ENCODE measurements at regions not wholly inside any gene's neighbourhood (a gene's known extent, or its start where the extent isn't known, plus 50 kb on each side); places are given as distances from the start of the nearest gene placed in this dataset.

DNA sequence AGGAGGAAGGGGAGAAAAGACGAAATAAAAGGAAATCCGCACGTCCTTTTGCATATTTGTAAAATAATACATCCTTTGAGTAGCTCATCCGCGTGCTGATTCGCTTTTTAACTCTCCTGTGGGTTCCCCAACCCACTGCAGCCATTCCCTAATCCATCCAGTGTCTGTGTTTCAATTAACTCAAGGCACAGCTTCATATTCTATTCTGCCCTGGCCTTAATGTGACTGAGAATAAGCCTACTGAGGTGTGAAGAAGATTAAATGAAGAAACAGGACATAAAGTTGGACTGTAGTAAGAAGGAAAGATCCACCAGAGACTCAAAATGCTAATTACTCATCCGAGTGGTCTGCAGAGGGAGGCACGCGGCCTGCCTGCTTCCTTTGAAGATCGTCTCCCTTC is 161.4 kb upstream of the SH3BP4 start:
- no peak overlapping the region for H3K4me2 ChIP-seq (ENCODE audit: extremely low read depth, insufficient read depth, low read length)
- peaks cover 4% of the 10 kb centered on the region for H3K27me3 ChIP-seq (ENCODE audit: control insufficient read depth, insufficient read depth, low read length)
- no peaks in the 10 kb centered on the region for H4K20me1 ChIP-seq (ENCODE audit: control insufficient read depth, extremely low read depth, insufficient read depth, low read length)
- H3K79me2 ChIP-seq (ENCODE audit: control insufficient read depth, insufficient read depth, low read length): no peaks in the 10 kb centered on the region
- no peaks in the 10 kb centered on the region for H3K4me1 ChIP-seq (ENCODE audit: control insufficient read depth, extremely low read depth, insufficient read depth, low read length)
- H3K9me3 ChIP-seq (ENCODE audit: control insufficient read depth, insufficient read depth, low read depth, low read length): no peaks in the 10 kb centered on the region
- H2AFZ ChIP-seq (ENCODE audit: low read length): no peak overlapping the region
- H3K9ac ChIP-seq (ENCODE audit: insufficient read depth, low read length): no peak overlapping the region
- H3K4me3 ChIP-seq (replicated peaks in 1 of 4; ENCODE audit: control extremely low read depth in 1 of 4, insufficient read depth in 1 of 4, low read depth in 3 of 4, low read length in 4 of 4): no peak overlapping the region
- H3K27ac ChIP-seq (ENCODE audit: insufficient read depth, low read length): no peak overlapping the region
- no peaks in the 10 kb centered on the region for H3K36me3 ChIP-seq (ENCODE audit: control insufficient read depth, insufficient read depth, low read length)
- DNase-seq (ENCODE audit: low read depth in 2 of 2): no peak
- no peak for TF ChIP-seq EZH2 (IDR thresholded peaks at IDR 0.05; ENCODE audit: low read length, missing control alignments)
- TF ChIP-seq, protein P1, sequence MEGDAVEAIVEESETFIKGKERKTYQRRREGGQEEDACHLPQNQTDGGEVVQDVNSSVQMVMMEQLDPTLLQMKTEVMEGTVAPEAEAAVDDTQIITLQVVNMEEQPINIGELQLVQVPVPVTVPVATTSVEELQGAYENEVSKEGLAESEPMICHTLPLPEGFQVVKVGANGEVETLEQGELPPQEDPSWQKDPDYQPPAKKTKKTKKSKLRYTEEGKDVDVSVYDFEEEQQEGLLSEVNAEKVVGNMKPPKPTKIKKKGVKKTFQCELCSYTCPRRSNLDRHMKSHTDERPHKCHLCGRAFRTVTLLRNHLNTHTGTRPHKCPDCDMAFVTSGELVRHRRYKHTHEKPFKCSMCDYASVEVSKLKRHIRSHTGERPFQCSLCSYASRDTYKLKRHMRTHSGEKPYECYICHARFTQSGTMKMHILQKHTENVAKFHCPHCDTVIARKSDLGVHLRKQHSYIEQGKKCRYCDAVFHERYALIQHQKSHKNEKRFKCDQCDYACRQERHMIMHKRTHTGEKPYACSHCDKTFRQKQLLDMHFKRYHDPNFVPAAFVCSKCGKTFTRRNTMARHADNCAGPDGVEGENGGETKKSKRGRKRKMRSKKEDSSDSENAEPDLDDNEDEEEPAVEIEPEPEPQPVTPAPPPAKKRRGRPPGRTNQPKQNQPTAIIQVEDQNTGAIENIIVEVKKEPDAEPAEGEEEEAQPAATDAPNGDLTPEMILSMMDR (conservative IDR thresholded peaks at IDR 0.05 in 1 of 2, IDR thresholded peaks at IDR 0.05 in 1 of 2; ENCODE audit: low read depth in 1 of 2, low read length in 2 of 2): no peak

DNA sequence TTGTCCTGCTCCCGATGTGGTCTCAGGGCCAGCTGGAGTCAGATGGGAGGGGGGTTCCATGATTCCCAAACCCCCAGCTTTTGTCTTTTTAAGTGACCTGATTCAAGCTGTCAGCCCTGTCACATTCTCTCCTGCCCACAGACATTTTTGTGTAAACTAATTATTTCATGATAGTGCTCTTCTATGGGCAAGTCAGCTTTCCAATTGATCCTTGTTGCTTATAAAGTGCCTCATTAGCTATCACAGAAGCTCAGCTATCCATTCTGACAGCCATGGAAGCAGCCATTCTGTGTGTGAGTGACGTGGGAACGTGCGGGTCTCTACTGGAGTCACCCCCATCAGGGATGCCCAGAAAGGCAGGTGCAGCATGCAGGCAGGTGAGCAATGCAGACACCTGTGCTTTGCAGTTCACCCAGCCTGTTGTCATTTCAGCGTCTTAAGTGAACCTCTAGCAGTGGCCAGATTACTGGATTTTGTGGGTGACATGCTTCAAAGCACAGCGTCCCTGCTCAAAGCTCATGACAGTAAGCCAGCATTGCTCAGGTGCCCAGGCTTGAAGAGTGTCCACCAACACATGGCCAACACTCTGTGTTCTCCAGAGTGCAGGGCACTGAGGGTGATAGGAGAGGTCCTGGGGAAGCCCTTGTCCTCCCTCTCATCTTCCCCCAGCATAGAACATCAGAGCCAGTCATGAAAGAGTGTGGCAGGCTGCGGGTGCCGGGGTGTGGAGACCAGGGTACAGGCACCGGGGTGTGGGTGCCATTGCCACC is 162.1 kb upstream of the SH3BP4 start:
- H3K79me2 ChIP-seq (ENCODE audit: control insufficient read depth, insufficient read depth, low read length): no peaks in the 10 kb centered on the region
- no peaks in the 10 kb centered on the region for H3K36me3 ChIP-seq (ENCODE audit: control insufficient read depth, insufficient read depth, low read length)
- no peaks in the 10 kb centered on the region for H3K4me1 ChIP-seq (ENCODE audit: control insufficient read depth, extremely low read depth, insufficient read depth, low read length)
- H2AFZ ChIP-seq (ENCODE audit: low read length): no peak overlapping the region
- no peaks in the 10 kb centered on the region for H3K9me3 ChIP-seq (ENCODE audit: control insufficient read depth, insufficient read depth, low read depth, low read length)
- no peaks in the 10 kb centered on the region for H4K20me1 ChIP-seq (ENCODE audit: control insufficient read depth, extremely low read depth, insufficient read depth, low read length)
- H3K4me2 ChIP-seq (ENCODE audit: extremely low read depth, insufficient read depth, low read length): no peak overlapping the region
- no peak overlapping the region for H3K4me3 ChIP-seq (replicated peaks in 1 of 4; ENCODE audit: control extremely low read depth in 1 of 4, insufficient read depth in 1 of 4, low read depth in 3 of 4, low read length in 4 of 4)
- DNase-seq (ENCODE audit: low read depth in 2 of 2): no peak
- H3K9ac ChIP-seq (ENCODE audit: insufficient read depth, low read length): no peak overlapping the region
- peaks cover 4% of the 10 kb centered on the region for H3K27me3 ChIP-seq (ENCODE audit: control insufficient read depth, insufficient read depth, low read length)
- no peak overlapping the region for H3K27ac ChIP-seq (ENCODE audit: insufficient read depth, low read length)
- TF ChIP-seq EZH2 (IDR thresholded peaks at IDR 0.05; ENCODE audit: low read length, missing control alignments): no peak
- TF ChIP-seq, protein P1 (conservative IDR thresholded peaks at IDR 0.05 in 1 of 2, IDR thresholded peaks at IDR 0.05 in 1 of 2; ENCODE audit: low read depth in 1 of 2, low read length in 2 of 2): no peak

DNA sequence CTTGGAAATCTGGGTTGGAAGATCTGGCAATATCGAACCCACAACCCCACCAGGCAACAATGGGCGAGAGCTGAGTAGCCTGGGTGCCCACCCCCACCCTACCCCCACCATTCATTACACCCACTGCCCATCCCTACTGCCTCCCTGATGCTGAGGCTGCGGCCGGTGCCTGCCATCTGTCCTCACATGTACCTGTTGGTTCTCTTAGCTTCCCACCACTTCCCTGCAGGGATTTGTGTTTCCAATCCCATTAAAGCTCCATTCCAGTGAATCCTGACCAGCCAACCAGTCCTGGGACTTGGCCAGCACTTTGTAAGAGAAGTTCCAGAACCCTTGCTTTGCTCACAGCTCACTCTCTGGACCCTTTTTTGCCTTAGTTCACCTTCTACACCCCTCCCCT is 163.0 kb upstream of the SH3BP4 start:
- no peak overlapping the region for H2AFZ ChIP-seq (ENCODE audit: low read length)
- H3K27ac ChIP-seq (ENCODE audit: insufficient read depth, low read length): no peak overlapping the region
- no peak overlapping the region for H3K9ac ChIP-seq (ENCODE audit: insufficient read depth, low read length)
- DNase-seq (ENCODE audit: low read depth in 2 of 2): no peak
- H3K4me2 ChIP-seq (ENCODE audit: extremely low read depth, insufficient read depth, low read length): no peak overlapping the region
- H4K20me1 ChIP-seq (ENCODE audit: control insufficient read depth, extremely low read depth, insufficient read depth, low read length): no peaks in the 10 kb centered on the region
- no peaks in the 10 kb centered on the region for H3K79me2 ChIP-seq (ENCODE audit: control insufficient read depth, insufficient read depth, low read length)
- H3K36me3 ChIP-seq (ENCODE audit: control insufficient read depth, insufficient read depth, low read length): no peaks in the 10 kb centered on the region
- peaks cover 4% of the 10 kb centered on the region for H3K27me3 ChIP-seq (ENCODE audit: control insufficient read depth, insufficient read depth, low read length)
- H3K4me1 ChIP-seq (ENCODE audit: control insufficient read depth, extremely low read depth, insufficient read depth, low read length): no peaks in the 10 kb centered on the region
- H3K9me3 ChIP-seq (ENCODE audit: control insufficient read depth, insufficient read depth, low read depth, low read length): no peaks in the 10 kb centered on the region
- H3K4me3 ChIP-seq (replicated peaks in 1 of 4; ENCODE audit: control extremely low read depth in 1 of 4, insufficient read depth in 1 of 4, low read depth in 3 of 4, low read length in 4 of 4): no peak overlapping the region
- TF ChIP-seq, protein P1 (conservative IDR thresholded peaks at IDR 0.05 in 1 of 2, IDR thresholded peaks at IDR 0.05 in 1 of 2; ENCODE audit: low read depth in 1 of 2, low read length in 2 of 2): no peak
- no peak for TF ChIP-seq EZH2 (IDR thresholded peaks at IDR 0.05; ENCODE audit: low read length, missing control alignments)
